GM18867 (cell line): ENCODE measurements at regions not wholly inside any gene's neighbourhood (a gene's known extent, or its start where the extent isn't known, plus 50 kb on each side); places are given as distances from the start of the nearest gene placed in this dataset.

Experiments used
- ATAC-seq: cut with Tn5 transposase; IDR thresholded peaks from one replicate; pipeline ENCODE4 v1.9.1; 2021; ENCODE audit warnings: mild to moderate bottlenecking, moderate library complexity; ENCODE audit not compliant: unreplicated experiment

- no peak for ATAC-seq
Observed at GRCh38 chr9:116094846-116095245, 58.7 kb upstream of the PAPPA start.

- no peak for ATAC-seq
Observed at GRCh38 chr9:116095403-116095802, 58.2 kb upstream of the PAPPA start.

- ATAC-seq, result no peak
Observed at GRCh38 chr9:116096046-116096445, 57.5 kb upstream of the PAPPA start.

- no peak for ATAC-seq
Observed at GRCh38 chr9:116096853-116097252, 56.7 kb upstream of the PAPPA start.

- no peak for ATAC-seq
Observed at GRCh38 chr9:116098476-116098875, 55.1 kb upstream of the PAPPA start.

GRCh38 chr9:116099821-116100220, 53.8 kb upstream of the PAPPA start:
- no peak for ATAC-seq

GRCh38 chr9:116100711-116101121, 52.9 kb upstream of the PAPPA start:
- no peak for ATAC-seq

- no peak for ATAC-seq
Observed at GRCh38 chr9:116101516-116101915, 52.1 kb upstream of the PAPPA start.

- ATAC-seq, result no peak
Observed at GRCh38 chr9:116102596-116102995, 51.0 kb upstream of the PAPPA start.
